HepG2 (cell line): ENCODE measurements at regions not wholly inside any gene's neighbourhood (a gene's known extent, or its start where the extent isn't known, plus 50 kb on each side); places are given as distances from the start of the nearest gene placed in this dataset.
A peak's percentile ranks its signal among the peaks of the same experiment; 100 is the strongest.

ENCODE experiments used
- ATAC-seq: fragments of 200-7000 bp; cut with Tn5 transposase; 3 replicates; pipeline ENCODE4 v1.9.1; 2020; ENCODE audit warnings: mild to moderate bottlenecking, moderate library complexity
- BruUV-seq: library from RNA; stranded (reverse); fragments of 400-500 nt; replicated peaks from 2 replicates; lab custom pipeline; 2021; lab: Mats Ljungman, UMichigan
- CTCF ChIA-PET: fragments of 300-600 bp; formaldehyde crosslinking; extraction: SDS; loops from one replicate; lab custom pipeline; 2021; ENCODE audit warnings: low total read pairs, inconsistent platforms, low intra/inter-chr PET ratio; lab: Yijun Ruan, JAX
- POLR2A ChIA-PET: fragments of 350-600 bp; sonication (Branson Sonifier 250); formaldehyde crosslinking; loops from one replicate; lab custom pipeline; 2020; ENCODE audit warnings: antibody characterized with exemption, inconsistent platforms; lab: Yijun Ruan, JAX
- DNase-seq: peaks from one replicate; pipeline ENCODE4 v3.0.0-alpha.2; 2015; ENCODE audit warnings: low spot score
- FAIRE-seq: peaks from 3 replicates; lab custom pipeline; 2011; peaks lifted over from hg19 to GRCh38; lab: Jason Lieb, UNC
- H2AFZ ChIP-seq: one replicate; pipeline ENCODE4 v1.6.1; 2011; ENCODE audit warnings: low read length, inconsistent platforms
- H3K27ac ChIP-seq: fragments of 300-600 bp; 3 replicates; pipeline ENCODE4 v1.8.0; 2011; ENCODE audit warnings: mixed run types, mild to moderate bottlenecking, mixed read lengths, low read length, inconsistent platforms; ENCODE audit not compliant: insufficient read depth; ENCODE audit errors: extremely low read length
- H3K27me3 ChIP-seq, 2 experiments: fragments of 200-600 bp in 1 of 2; 2 replicates in 1 of 2; 3 replicates in 1 of 2; pipeline versions ENCODE4 v1.6.0 to v1.8.0; 2011; ENCODE audit warnings: low read length in 2 of 2, mild to moderate bottlenecking in 2 of 2, moderate library complexity in 2 of 2, inconsistent platforms in 1 of 2; ENCODE audit not compliant: insufficient read depth in 2 of 2, control insufficient read depth in 1 of 2
- H3K36me3 ChIP-seq, 2 experiments: fragments of 200-600 bp in 1 of 2; replicated peaks in 1 of 2; 2 replicates in 1 of 2; 3 replicates in 1 of 2; pipeline versions ENCODE4 v1.5.1 to v1.8.0; 2011; ENCODE audit warnings: low read length in 2 of 2, inconsistent platforms in 1 of 2; ENCODE audit not compliant: insufficient read depth in 2 of 2, control insufficient read depth in 1 of 2
- H3K4me1 ChIP-seq: 2 replicates; pipeline ENCODE4 v1.5.1; 2012; ENCODE audit warnings: low read length, inconsistent platforms; ENCODE audit not compliant: insufficient read depth
- H3K4me2 ChIP-seq: 2 replicates; pipeline ENCODE4 v1.6.0; 2011; ENCODE audit warnings: low read depth, low read length, inconsistent platforms
- H3K4me3 ChIP-seq, 3 experiments: fragments of 200-600 bp in 1 of 3; sonication (generic), shearing (Covaris generic) in 1 of 3; replicated peaks in 1 of 3; 2 replicates each; pipeline ENCODE4 v1.5.1; 2011 to 2016; ENCODE audit warnings: low read length in 3 of 3, inconsistent platforms in 2 of 3, low read depth in 2 of 3, mild to moderate bottlenecking in 2 of 3, control low read depth in 1 of 3, mixed read lengths in 1 of 3; ENCODE audit not compliant: insufficient read depth in 1 of 3
- H3K79me2 ChIP-seq: one replicate; pipeline ENCODE4 v1.6.1; 2011; ENCODE audit warnings: low read length, inconsistent platforms; ENCODE audit not compliant: insufficient read depth
- H3K9ac ChIP-seq: 2 replicates; pipeline ENCODE4 v1.6.0; 2011; ENCODE audit warnings: mild to moderate bottlenecking, low read depth, low read length, inconsistent platforms; ENCODE audit not compliant: insufficient read depth
- H3K9me3 ChIP-seq: 2 replicates; pipeline ENCODE4 v1.5.1; 2012; ENCODE audit warnings: mild to moderate bottlenecking, low read length
- H4K20me1 ChIP-seq: 2 replicates; pipeline ENCODE4 v1.6.0; 2011; ENCODE audit warnings: inconsistent platforms, mild to moderate bottlenecking, low read length, moderate library complexity; ENCODE audit not compliant: insufficient read depth
- CCDC6 ChIP-seq: sonication (generic); formaldehyde crosslinking; IDR thresholded peaks from 2 replicates; pipeline ENCODE4 v1.8.1; 2022; ENCODE audit warnings: mild to moderate bottlenecking, missing genetic modification reagents, moderate library complexity
- GABPA ChIP-seq, 2 experiments: IDR thresholded peaks; 2 replicates each; pipeline ENCODE4 v1.6.1; 2011 to 2016; ENCODE audit warnings: low read depth in 2 of 2, low read length in 1 of 2, missing biosample characterization in 1 of 2, missing genetic modification characterization in 1 of 2
- PHF20 ChIP-seq: sonication (generic); formaldehyde crosslinking; IDR thresholded peaks from 2 replicates; pipeline ENCODE4 v1.5.0; 2020; ENCODE audit warnings: mild to moderate bottlenecking, missing genetic modification reagents
- RBAK ChIP-seq: sonication (generic); formaldehyde crosslinking; IDR thresholded peaks from 2 replicates; pipeline ENCODE4 v1.5.1; 2020; ENCODE audit warnings: mild to moderate bottlenecking, missing genetic modification reagents
- RCOR2 ChIP-seq: IDR thresholded peaks from 2 replicates; pipeline ENCODE4 v1.6.1; 2016; ENCODE audit warnings: missing biosample characterization, missing genetic modification reagents
- REST ChIP-seq, 2 experiments: IDR thresholded peaks; 2 replicates each; pipeline ENCODE4 v1.6.1; 2011 to 2012; ENCODE audit warnings: low read length in 2 of 2, borderline replicate concordance in 1 of 2, low read depth in 1 of 2, mild to moderate bottlenecking in 1 of 2, moderate library complexity in 1 of 2
- SKI ChIP-seq: fragments of 450-650 bp; IDR thresholded peaks from one replicate; pipeline ENCODE4 v1.6.1; 2018; ENCODE audit warnings: mild to moderate bottlenecking; ENCODE audit not compliant: partially characterized antibody
- ZFP36L2 ChIP-seq: sonication (generic); formaldehyde crosslinking; IDR thresholded peaks from 2 replicates; pipeline ENCODE4 v1.4.0; 2020; ENCODE audit warnings: missing genetic modification reagents
- ZMYM2 ChIP-seq: sonication (generic); formaldehyde crosslinking; IDR thresholded peaks from 2 replicates; pipeline ENCODE4 v1.8.0; 2022; ENCODE audit warnings: mild to moderate bottlenecking, missing genetic modification reagents
- ZNF101 ChIP-seq: sonication (generic); formaldehyde crosslinking; IDR thresholded peaks from 2 replicates; pipeline ENCODE4 v1.4.0; 2020; ENCODE audit warnings: mild to moderate bottlenecking, low read depth, missing genetic modification reagents, borderline replicate concordance
- ZNF276 ChIP-seq: sonication (generic); formaldehyde crosslinking; IDR thresholded peaks from 2 replicates; pipeline ENCODE4 v1.4.0; 2020; ENCODE audit warnings: mild to moderate bottlenecking, low read depth, missing genetic modification reagents
- ZNF572 ChIP-seq: sonication (generic); formaldehyde crosslinking; IDR thresholded peaks from 2 replicates; pipeline ENCODE4 v1.5.1; 2020; ENCODE audit warnings: mild to moderate bottlenecking, missing genetic modification reagents
- WGBS: methylation state at CpG from one replicate; pipeline ENCODE4 v1.1.6; 2017; ENCODE audit warnings: low lambda C conversion rate; 5-methylcytosine and 5-hydroxymethylcytosine counted together
- in situ Hi-C: cut with HindIII; loops from 2 replicates; pipeline ENCODE4 v1.10.0; 2017; ENCODE audit warnings: low pct_unique_long_range_greater_than_20kb; ENCODE audit not compliant: extremely low pct_ligation_motif_present
- intact Hi-C: fragments of 100-400 bp; cut with micrococcal nuclease; formaldehyde crosslinking; loops from one replicate; pipeline ENCODE4 v1.10.0; 2022; ENCODE audit not compliant: unreplicated experiment

DNA sequence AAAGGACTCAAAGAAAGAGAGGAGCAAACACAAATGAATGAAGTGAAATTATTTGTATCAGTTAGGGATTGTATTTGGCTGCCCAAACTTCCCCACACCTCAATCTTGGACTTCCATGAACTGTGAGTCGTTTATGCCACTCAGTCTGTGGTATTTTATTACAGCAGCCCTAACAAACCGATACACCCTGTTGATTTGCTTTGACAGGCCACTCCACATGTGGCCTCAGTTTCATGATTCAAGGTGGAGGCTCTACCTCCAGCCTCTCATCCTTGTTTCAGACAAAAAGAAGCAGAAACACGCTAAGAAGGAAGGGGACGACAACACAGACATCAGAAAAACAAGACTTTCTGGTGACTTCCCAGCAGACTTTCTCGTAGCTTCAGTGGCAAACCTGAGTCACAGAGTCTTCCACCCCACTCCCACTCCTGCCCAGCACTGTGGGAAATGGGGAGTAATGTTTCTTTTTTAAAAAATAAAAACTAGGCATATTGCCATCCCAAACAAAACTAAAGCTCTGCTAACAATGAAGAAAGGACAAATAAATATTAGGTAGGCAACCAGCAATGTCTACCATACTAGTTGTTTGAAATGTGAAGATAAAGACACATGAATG lies 52.2 kb upstream of the ABCA1 start:
- no TSS peak for BruUV-seq
- CTCF ChIA-PET, result no interaction called here

GRCh38 chr9:104981543-104982129 lies 53.7 kb upstream of the ABCA1 start:
- H4K20me1 ChIP-seq, result no peaks in the 10 kb centered on the region
- intact Hi-C loops (no loop called here), in situ Hi-C loops (no loop called here)
- no peak overlapping the region for H3K27ac ChIP-seq
- TF ChIP-seq PHF20 (no peak), ZNF276 (CRISPR knock-in tag) (no peak), ZNF101 (CRISPR knock-in tag) (no peak), ZMYM2 (no peak), RCOR2 (CRISPR knock-in tag) (no peak), ZFP36L2 (no peak), SKI (no peak), RBAK (no peak), REST (IDR thresholded peaks at IDR 0.05; ENCODE audit: borderline replicate concordance in 1 of 2, low read depth in 1 of 2, low read length in 2 of 2) (peak in 1 of 2 experiments; percentile 66; a peak in 3 of 4 replicates)
- H3K4me1 ChIP-seq, result no peaks in the 10 kb centered on the region
- WGBS, result 48% methylated on average over 8 of the region's 8 CpGs
- no peak overlapping the region for H2AFZ ChIP-seq
- H3K36me3 ChIP-seq, result no peaks in the 10 kb centered on the region
- H3K4me2 ChIP-seq, result no peak overlapping the region
- CTCF ChIA-PET, result no interaction called here
- no peak for DNase-seq
- no peaks in the 10 kb centered on the region for H3K9me3 ChIP-seq
- peaks cover 0 to 6% of the 10 kb centered on the region in 2 experiments; a peak in 1 of 5 replicates for H3K27me3 ChIP-seq
- no peak overlapping the region for H3K9ac ChIP-seq
- no peaks in the 10 kb centered on the region for H3K79me2 ChIP-seq
- FAIRE-seq, result no peak
- POLR2A ChIA-PET, result no interaction called here
- no peak overlapping the region for H3K4me3 ChIP-seq
- no peak for ATAC-seq
- BruUV-seq, result no TSS peak

More for the DNA sequence above, 52.2 kb upstream of the ABCA1 start:
- H2AFZ ChIP-seq, result no peak overlapping the region
- WGBS, result 38% methylated on average over 5 of the region's 5 CpGs
- intact Hi-C loops, result no loop called here
- H3K36me3 ChIP-seq, result no peaks in the 10 kb centered on the region
- no peak for TF ChIP-seq ZNF572
- TF ChIP-seq GABPA (IDR thresholded peaks at IDR 0.05; ENCODE audit: low read depth, low read length), result no peak
- TF ChIP-seq GABPA (CRISPR knock-in tag; IDR thresholded peaks at IDR 0.05; ENCODE audit: low read depth), result no peak
- no peak for TF ChIP-seq CCDC6
- TF ChIP-seq, all 625 proteins: peak for 0
- in situ Hi-C loops, result no loop called here
- no peak overlapping the region for H3K4me3 ChIP-seq
- no peak overlapping the region for H3K27ac ChIP-seq
- H3K9me3 ChIP-seq, result no peaks in the 10 kb centered on the region
- no peak overlapping the region for H3K9ac ChIP-seq
- no peaks in the 10 kb centered on the region for H3K79me2 ChIP-seq
- H3K4me2 ChIP-seq, result no peak overlapping the region
- H3K4me1 ChIP-seq, result no peaks in the 10 kb centered on the region
- H4K20me1 ChIP-seq, result no peaks in the 10 kb centered on the region
- no peak for FAIRE-seq
- no peak for ATAC-seq
- peaks cover 0 to 6% of the 10 kb centered on the region in 2 experiments; a peak in 1 of 5 replicates for H3K27me3 ChIP-seq
- POLR2A ChIA-PET, result no interaction called here
- no peak for DNase-seq
